A549 (cell line): ENCODE measurements at regions not wholly inside any gene's neighbourhood (a gene's known extent, or its start where the extent isn't known, plus 50 kb on each side); places are given as distances from the start of the nearest gene placed in this dataset.

ENCODE experiments used
- CBX2 ChIP-seq: fragments of 200-600 bp; sonication (generic); IDR thresholded peaks from 2 replicates; pipeline ENCODE4 v1.6.1; 2016; ENCODE audit warnings: low read depth, mild to moderate bottlenecking, borderline replicate concordance
- CBX8 ChIP-seq: fragments of 200-600 bp; sonication (generic); IDR thresholded peaks from 2 replicates; pipeline ENCODE4 v1.6.1; 2016
- EP300 ChIP-seq, 2 experiments: fragments of >200 bp; sonication (Bioruptor Twin); formaldehyde crosslinking; IDR thresholded peaks; 2 replicates in 1 of 2; 3 replicates in 1 of 2; pipeline ENCODE4 v1.6.1; 2016 to 2017
- ESRRA ChIP-seq: fragments of 150-350 bp; IDR thresholded peaks from 2 replicates; pipeline ENCODE4 v1.6.1; 2014; ENCODE audit warnings: mild to moderate bottlenecking, low read length, borderline replicate concordance
- JUN ChIP-seq, 2 experiments: fragments of >200 bp; sonication (Bioruptor Twin); formaldehyde crosslinking; IDR thresholded peaks; 2 replicates in 1 of 2; 3 replicates in 1 of 2; pipeline ENCODE4 v1.6.1; 2016 to 2017
- KDM5A ChIP-seq: fragments of 200-600 bp; sonication (generic); IDR thresholded peaks from 2 replicates; pipeline ENCODE4 v1.6.1; 2016; ENCODE audit warnings: antibody characterized with exemption, mild to moderate bottlenecking
- MAFK ChIP-seq: fragments of 450-650 bp; IDR thresholded peaks from 2 replicates; pipeline ENCODE4 v1.6.1; 2014; ENCODE audit not compliant: partially characterized antibody
- NFE2L2 ChIP-seq: fragments of 150-350 bp; conservative IDR thresholded peaks from 2 replicates; pipeline ENCODE4 v1.6.1; 2014; ENCODE audit warnings: low read length
- POLR2A ChIP-seq: IDR thresholded peaks from 2 replicates; pipeline ENCODE4 v1.6.1; 2012; ENCODE audit warnings: mild to moderate bottlenecking, low read length
- RAD21 ChIP-seq, 2 experiments: fragments of >200 bp in 1 of 2; sonication (Bioruptor Twin) in 1 of 2; formaldehyde crosslinking in 1 of 2; IDR thresholded peaks in 1 of 2; conservative IDR thresholded peaks in 1 of 2; 2 replicates in 1 of 2; 3 replicates in 1 of 2; pipeline ENCODE4 v1.6.1; 2012 to 2018; ENCODE audit warnings: inconsistent platforms in 1 of 2
- TF ChIP-seq, protein P1 (sequence below): fragments of >200 bp; sonication (Bioruptor Twin); formaldehyde crosslinking; IDR thresholded peaks from 3 replicates; pipeline ENCODE4 v1.5.1; 2016
- TF ChIP-seq, protein P2 (sequence below): fragments of 200-600 bp; sonication (generic); IDR thresholded peaks from 2 replicates; pipeline ENCODE4 v1.6.1; 2016; ENCODE audit warnings: antibody characterized with exemption, mild to moderate bottlenecking, moderate library complexity

DNA sequence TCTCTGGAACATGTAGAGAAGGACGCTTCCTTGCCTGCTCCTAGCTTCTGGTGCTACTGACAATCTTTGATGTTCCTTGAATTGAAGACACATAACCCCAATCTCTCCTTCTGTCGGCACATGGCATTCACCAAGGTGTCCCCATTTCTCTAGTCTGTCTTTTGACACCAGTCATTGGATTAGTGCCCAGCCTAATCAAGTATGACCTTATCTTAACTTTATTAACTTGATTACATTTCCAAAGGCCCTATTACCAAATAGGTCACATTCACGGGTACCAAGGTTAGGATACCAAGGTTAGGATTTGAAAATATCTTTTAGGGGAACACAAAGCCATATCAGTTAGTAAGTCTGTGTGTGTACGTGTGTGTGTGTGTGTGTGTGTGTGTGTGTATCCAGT lies 377.9 kb downstream of the CMPK2 start:
- no peak for TF ChIP-seq ESRRA
- no peak for TF ChIP-seq EP300 (IDR thresholded peaks at IDR 0.05)
- TF ChIP-seq KDM5A: no peak
- TF ChIP-seq, protein P1, sequence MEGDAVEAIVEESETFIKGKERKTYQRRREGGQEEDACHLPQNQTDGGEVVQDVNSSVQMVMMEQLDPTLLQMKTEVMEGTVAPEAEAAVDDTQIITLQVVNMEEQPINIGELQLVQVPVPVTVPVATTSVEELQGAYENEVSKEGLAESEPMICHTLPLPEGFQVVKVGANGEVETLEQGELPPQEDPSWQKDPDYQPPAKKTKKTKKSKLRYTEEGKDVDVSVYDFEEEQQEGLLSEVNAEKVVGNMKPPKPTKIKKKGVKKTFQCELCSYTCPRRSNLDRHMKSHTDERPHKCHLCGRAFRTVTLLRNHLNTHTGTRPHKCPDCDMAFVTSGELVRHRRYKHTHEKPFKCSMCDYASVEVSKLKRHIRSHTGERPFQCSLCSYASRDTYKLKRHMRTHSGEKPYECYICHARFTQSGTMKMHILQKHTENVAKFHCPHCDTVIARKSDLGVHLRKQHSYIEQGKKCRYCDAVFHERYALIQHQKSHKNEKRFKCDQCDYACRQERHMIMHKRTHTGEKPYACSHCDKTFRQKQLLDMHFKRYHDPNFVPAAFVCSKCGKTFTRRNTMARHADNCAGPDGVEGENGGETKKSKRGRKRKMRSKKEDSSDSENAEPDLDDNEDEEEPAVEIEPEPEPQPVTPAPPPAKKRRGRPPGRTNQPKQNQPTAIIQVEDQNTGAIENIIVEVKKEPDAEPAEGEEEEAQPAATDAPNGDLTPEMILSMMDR: no peak
- no peak for TF ChIP-seq CBX8
- no peak for TF ChIP-seq JUN (IDR thresholded peaks at IDR 0.05)
- TF ChIP-seq, protein P2, sequence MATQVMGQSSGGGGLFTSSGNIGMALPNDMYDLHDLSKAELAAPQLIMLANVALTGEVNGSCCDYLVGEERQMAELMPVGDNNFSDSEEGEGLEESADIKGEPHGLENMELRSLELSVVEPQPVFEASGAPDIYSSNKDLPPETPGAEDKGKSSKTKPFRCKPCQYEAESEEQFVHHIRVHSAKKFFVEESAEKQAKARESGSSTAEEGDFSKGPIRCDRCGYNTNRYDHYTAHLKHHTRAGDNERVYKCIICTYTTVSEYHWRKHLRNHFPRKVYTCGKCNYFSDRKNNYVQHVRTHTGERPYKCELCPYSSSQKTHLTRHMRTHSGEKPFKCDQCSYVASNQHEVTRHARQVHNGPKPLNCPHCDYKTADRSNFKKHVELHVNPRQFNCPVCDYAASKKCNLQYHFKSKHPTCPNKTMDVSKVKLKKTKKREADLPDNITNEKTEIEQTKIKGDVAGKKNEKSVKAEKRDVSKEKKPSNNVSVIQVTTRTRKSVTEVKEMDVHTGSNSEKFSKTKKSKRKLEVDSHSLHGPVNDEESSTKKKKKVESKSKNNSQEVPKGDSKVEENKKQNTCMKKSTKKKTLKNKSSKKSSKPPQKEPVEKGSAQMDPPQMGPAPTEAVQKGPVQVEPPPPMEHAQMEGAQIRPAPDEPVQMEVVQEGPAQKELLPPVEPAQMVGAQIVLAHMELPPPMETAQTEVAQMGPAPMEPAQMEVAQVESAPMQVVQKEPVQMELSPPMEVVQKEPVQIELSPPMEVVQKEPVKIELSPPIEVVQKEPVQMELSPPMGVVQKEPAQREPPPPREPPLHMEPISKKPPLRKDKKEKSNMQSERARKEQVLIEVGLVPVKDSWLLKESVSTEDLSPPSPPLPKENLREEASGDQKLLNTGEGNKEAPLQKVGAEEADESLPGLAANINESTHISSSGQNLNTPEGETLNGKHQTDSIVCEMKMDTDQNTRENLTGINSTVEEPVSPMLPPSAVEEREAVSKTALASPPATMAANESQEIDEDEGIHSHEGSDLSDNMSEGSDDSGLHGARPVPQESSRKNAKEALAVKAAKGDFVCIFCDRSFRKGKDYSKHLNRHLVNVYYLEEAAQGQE: no peak
- TF ChIP-seq CBX2: no peak
- no peak for TF ChIP-seq RAD21 (conservative IDR thresholded peaks at IDR 0.05 in 1 of 2, IDR thresholded peaks at IDR 0.05 in 1 of 2)
- TF ChIP-seq POLR2A: no peak
- no peak for TF ChIP-seq NFE2L2
- no peak for TF ChIP-seq MAFK
